ENCODE measurements at regions not wholly inside any gene's neighbourhood (a gene's known extent, or its start where the extent isn't known, plus 50 kb on each side); places are given as distances from the start of the nearest gene placed in this dataset.

- no TSS peak for BruUV-seq (replicated peaks)
- ChIA-PET CTCF (no interaction called here), RAD21 (ENCODE audit: low non-redundant PET in 1 of 2, low total read pairs in 2 of 2, uncharacterized antibody in 2 of 2, unreplicated experiment in 2 of 2) (no interaction called here), POLR2A (no interaction called here)
- H3K27me3 ChIP-seq (ENCODE audit: insufficient read depth, low read length), result no peaks in the 10 kb centered on the region
- no peaks in the 10 kb centered on the region for H3K9me2 ChIP-seq (ENCODE audit: insufficient read depth)
- H4K20me1 ChIP-seq (ENCODE audit: insufficient read depth), result no peaks in the 10 kb centered on the region
- intact Hi-C loops (cut with micrococcal nuclease), result loop anchor here (5.0 kb wide), 1 partner anchor 1630 kb away; no protein-coding TSS in a partner anchor
- no peak for DNase-seq (ENCODE audit: low read depth, low spot score)
- H3K79me2 ChIP-seq (ENCODE audit: insufficient read depth, low read length), result no peaks in the 10 kb centered on the region
- H3K27ac ChIP-seq (ENCODE audit: low read depth, low read length), result no peak overlapping the region
- no peak overlapping the region for H3K4me3 ChIP-seq (replicated peaks in 1 of 2; ENCODE audit: low read depth in 1 of 2, low read length in 2 of 2)
- H3K4me2 ChIP-seq (ENCODE audit: low read length), result no peak overlapping the region
- ATAC-seq, result no peak
- TF ChIP-seq CTCF (IDR thresholded peaks at IDR 0.05 in 2 of 3, conservative IDR thresholded peaks at IDR 0.05 in 1 of 3; ENCODE audit: borderline replicate concordance in 1 of 3, insufficient read depth in 1 of 3, low read depth in 2 of 3, low read length in 2 of 3) (peak in 2 of 3 experiments; percentile 43 to 60; a peak in 4 of 6 replicates), SRF (IDR thresholded peaks at IDR 0.05; ENCODE audit: low read depth) (no peak), TCF7L2 (IDR thresholded peaks at IDR 0.05; ENCODE audit: borderline replicate concordance, extremely low read depth, insufficient read depth, insufficient read length) (no peak)
- no peak overlapping the region for H2AFZ ChIP-seq (ENCODE audit: low read depth, low read length, poor library complexity, severe bottlenecking)
- no peak overlapping the region for H3K9ac ChIP-seq (ENCODE audit: low read length)
- H3K4me1 ChIP-seq (ENCODE audit: control insufficient read depth in 1 of 2, insufficient read depth in 2 of 2, low read length in 2 of 2), result no peaks in the 10 kb centered on the region
- H3K9me3 ChIP-seq (ENCODE audit: control insufficient read depth in 1 of 2, insufficient read depth in 1 of 2, low read depth in 1 of 2, low read length in 2 of 2), result peaks cover 3 to 15% of the 10 kb centered on the region in 2 experiments; a peak in 2 of 4 replicates
- H3K36me3 ChIP-seq (ENCODE audit: control insufficient read depth in 1 of 2, insufficient read depth in 2 of 2, low read length in 2 of 2), result no peaks in the 10 kb centered on the region
Measured at GRCh38 chr21:22791986-22792560, 1793.9 kb downstream of the NCAM2 start.

GRCh38 chr21:22795091-22795490 lies 1796.9 kb downstream of the NCAM2 start:
- Histone ChIP-seq H2AFZ (ENCODE audit: low read depth, low read length, poor library complexity, severe bottlenecking) (no peak overlapping the region), H3K79me2 (ENCODE audit: insufficient read depth, low read length) (no peaks in the 10 kb centered on the region), H3K9me3 (ENCODE audit: control insufficient read depth in 1 of 2, insufficient read depth in 1 of 2, low read depth in 1 of 2, low read length in 2 of 2) (peaks cover 0 to 13% of the 10 kb centered on the region in 2 experiments; a peak in 2 of 4 replicates), H3K27ac (ENCODE audit: low read depth, low read length) (no peak overlapping the region), H3K27me3 (ENCODE audit: insufficient read depth, low read length) (no peaks in the 10 kb centered on the region), H3K4me2 (ENCODE audit: low read length) (no peak overlapping the region), H3K4me3 (replicated peaks in 1 of 2; ENCODE audit: low read depth in 1 of 2, low read length in 2 of 2) (no peak overlapping the region), H4K20me1 (ENCODE audit: insufficient read depth) (no peaks in the 10 kb centered on the region), H3K4me1 (ENCODE audit: control insufficient read depth in 1 of 2, insufficient read depth in 2 of 2, low read length in 2 of 2) (no peaks in the 10 kb centered on the region), H3K9me2 (ENCODE audit: insufficient read depth) (no peaks in the 10 kb centered on the region), H3K36me3 (ENCODE audit: control insufficient read depth in 1 of 2, insufficient read depth in 2 of 2, low read length in 2 of 2) (no peaks in the 10 kb centered on the region), H3K9ac (ENCODE audit: low read length) (no peak overlapping the region)
- intact Hi-C loops (cut with micrococcal nuclease), result no loop called here
- ChIA-PET POLR2A (no interaction called here), CTCF (no interaction called here), RAD21 (ENCODE audit: low non-redundant PET in 1 of 2, low total read pairs in 2 of 2, uncharacterized antibody in 2 of 2, unreplicated experiment in 2 of 2) (no interaction called here)
- no peak for ATAC-seq
- BruUV-seq (replicated peaks), result no TSS peak
- DNase-seq (ENCODE audit: low read depth, low spot score), result no peak
- TF ChIP-seq EZH2phosphoT487 (IDR thresholded peaks at IDR 0.05; ENCODE audit: borderline replicate concordance), result no peak
- TF ChIP-seq ATF3 (IDR thresholded peaks at IDR 0.05), result no peak
- TF ChIP-seq SP1 (IDR thresholded peaks at IDR 0.05; ENCODE audit: low read depth), result no peak
- TF ChIP-seq SRF (IDR thresholded peaks at IDR 0.05; ENCODE audit: low read depth), result no peak
- TF ChIP-seq ZBTB33 (IDR thresholded peaks at IDR 0.05; ENCODE audit: extremely low read depth, insufficient replicate concordance, low read length), result no peak
- no peak for TF ChIP-seq ZNF274 (IDR thresholded peaks at IDR 0.05; ENCODE audit: low read depth, low read length)
- no peak for TF ChIP-seq EGR1 (IDR thresholded peaks at IDR 0.05; ENCODE audit: low read depth)
- no peak for TF ChIP-seq MAX (IDR thresholded peaks at IDR 0.05)
- no peak for TF ChIP-seq JUND (IDR thresholded peaks at IDR 0.05)
- TF ChIP-seq YY1 (IDR thresholded peaks at IDR 0.05; ENCODE audit: extremely low read depth, insufficient replicate concordance, low read depth, low read length), result no peak
- no peak for TF ChIP-seq POLR2AphosphoS5 (IDR thresholded peaks at IDR 0.05; ENCODE audit: low read depth, low read length)

Measured in HCT116 (cell line).